A673 (cell line): ENCODE measurements at regions not wholly inside any gene's neighbourhood (a gene's known extent, or its start where the extent isn't known, plus 50 kb on each side); places are given as distances from the start of the nearest gene placed in this dataset.

Source experiments
- BruUV-seq: library from RNA; stranded (reverse); fragments of 400-500 nt; replicated peaks from 2 replicates; lab custom pipeline; 2021; lab: Mats Ljungman, UMichigan
- CTCF ChIA-PET: fragments of 300-600 bp; sonication (Branson Sonifier 250); formaldehyde crosslinking; loops from one replicate; lab custom pipeline; 2022; ENCODE audit warnings: antibody characterized with exemption; lab: Charles Lee
- POLR2A ChIA-PET: fragments of 300-600 bp; sonication (Branson Sonifier 250); formaldehyde crosslinking; loops from one replicate; lab custom pipeline; 2022; ENCODE audit warnings: antibody characterized with exemption; ENCODE audit not compliant: low non-redundant PET; lab: Charles Lee
- DNase-seq: peaks from one replicate; pipeline ENCODE4 v3.0.0-alpha.2; 2015; ENCODE audit warnings: low spot score
- H3K27ac ChIP-seq: fragments of 200-600 bp; sonication (generic); 2 replicates; pipeline ENCODE4 v1.5.1; 2016; ENCODE audit warnings: mixed run types, low read depth, mild to moderate bottlenecking, mixed read lengths, antibody characterized with exemption, low read length; ENCODE audit not compliant: poor library complexity, severe bottlenecking
- H3K27me3 ChIP-seq: fragments of 200-600 bp; sonication (generic); replicated peaks from 2 replicates; pipeline ENCODE4 v1.6.1; 2017; ENCODE audit warnings: mixed run types, low read depth, mild to moderate bottlenecking, mixed read lengths, antibody characterized with exemption, low read length; ENCODE audit not compliant: insufficient read depth, poor library complexity
- H3K36me3 ChIP-seq: fragments of 200-600 bp; sonication (generic); 2 replicates; pipeline ENCODE4 v1.6.1; 2016; ENCODE audit warnings: mixed run types, mild to moderate bottlenecking, mixed read lengths, antibody characterized with exemption, low read length; ENCODE audit not compliant: insufficient read depth, poor library complexity, severe bottlenecking
- H3K4me1 ChIP-seq: fragments of 200-600 bp; sonication (generic); 2 replicates; pipeline ENCODE4 v1.6.1; 2017; ENCODE audit warnings: mixed run types, mild to moderate bottlenecking, mixed read lengths, antibody characterized with exemption, low read length; ENCODE audit not compliant: insufficient read depth, poor library complexity, severe bottlenecking
- H3K4me3 ChIP-seq: fragments of 200-600 bp; sonication (generic); 2 replicates; pipeline ENCODE4 v1.5.1; 2016; ENCODE audit warnings: low read depth, mixed run types, mild to moderate bottlenecking, mixed read lengths, low read length; ENCODE audit not compliant: poor library complexity, severe bottlenecking
- H3K9me3 ChIP-seq: fragments of 200-600 bp; sonication (generic); 2 replicates; pipeline ENCODE4 v1.6.1; 2016; ENCODE audit warnings: mixed run types, low read depth, mild to moderate bottlenecking, mixed read lengths, antibody characterized with exemption, low read length; ENCODE audit not compliant: poor library complexity, severe bottlenecking
- EZH2 ChIP-seq: fragments of 200-600 bp; sonication (generic); IDR thresholded peaks from 2 replicates; pipeline ENCODE4 v1.6.1; 2017; ENCODE audit warnings: borderline replicate concordance, low read depth, mild to moderate bottlenecking, mixed read lengths, antibody characterized with exemption, low read length; ENCODE audit not compliant: poor library complexity, severe bottlenecking
- intact Hi-C: fragments of 100-400 bp; cut with micrococcal nuclease; formaldehyde crosslinking; loops from one replicate; pipeline ENCODE4 v1.10.0; 2022; ENCODE audit not compliant: unreplicated experiment
- TF ChIP-seq, protein P1 (sequence below): fragments of 300-800, 200-600 bp; sonication (generic); conservative IDR thresholded peaks from 2 replicates; pipeline ENCODE4 v1.5.1; 2017; ENCODE audit warnings: low read depth, mild to moderate bottlenecking, antibody characterized with exemption, low read length, moderate library complexity, mixed read lengths

DNA sequence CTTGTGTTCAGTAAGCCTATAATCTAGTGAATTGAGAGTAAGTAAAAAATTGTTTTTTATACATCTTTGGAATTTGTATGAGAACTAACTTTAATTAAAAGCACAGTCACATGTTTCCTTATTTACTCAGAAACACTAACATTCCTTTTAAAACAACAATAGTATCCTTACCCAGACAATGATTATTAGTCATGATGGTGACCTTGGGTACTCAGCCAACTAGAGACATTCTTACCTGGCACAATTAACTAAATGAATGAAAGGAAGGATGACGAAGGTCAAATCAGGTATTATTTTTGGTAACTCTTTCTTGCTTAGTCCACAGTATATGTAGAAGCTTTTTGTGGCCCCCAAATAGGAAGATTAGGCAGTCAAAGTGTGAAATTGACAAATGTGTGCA lies 901.0 kb downstream of the FAT4 start:
- H3K9me3 ChIP-seq = no peaks in the 10 kb centered on the region
- no peaks in the 10 kb centered on the region for H3K36me3 ChIP-seq
- intact Hi-C loops = no loop called here
- H3K4me1 ChIP-seq = no peaks in the 10 kb centered on the region
- DNase-seq = no peak
- CTCF ChIA-PET = no interaction called here
- POLR2A ChIA-PET = interaction anchor here (0.7 kb wide), 1 partner anchor 289 kb away, joined by 8 read pairs; no protein-coding TSS in a partner anchor
- H3K27me3 ChIP-seq = no peaks in the 10 kb centered on the region
- no peak overlapping the region for H3K27ac ChIP-seq
- no TSS peak for BruUV-seq
- no peak for TF ChIP-seq EZH2
- TF ChIP-seq, protein P1, sequence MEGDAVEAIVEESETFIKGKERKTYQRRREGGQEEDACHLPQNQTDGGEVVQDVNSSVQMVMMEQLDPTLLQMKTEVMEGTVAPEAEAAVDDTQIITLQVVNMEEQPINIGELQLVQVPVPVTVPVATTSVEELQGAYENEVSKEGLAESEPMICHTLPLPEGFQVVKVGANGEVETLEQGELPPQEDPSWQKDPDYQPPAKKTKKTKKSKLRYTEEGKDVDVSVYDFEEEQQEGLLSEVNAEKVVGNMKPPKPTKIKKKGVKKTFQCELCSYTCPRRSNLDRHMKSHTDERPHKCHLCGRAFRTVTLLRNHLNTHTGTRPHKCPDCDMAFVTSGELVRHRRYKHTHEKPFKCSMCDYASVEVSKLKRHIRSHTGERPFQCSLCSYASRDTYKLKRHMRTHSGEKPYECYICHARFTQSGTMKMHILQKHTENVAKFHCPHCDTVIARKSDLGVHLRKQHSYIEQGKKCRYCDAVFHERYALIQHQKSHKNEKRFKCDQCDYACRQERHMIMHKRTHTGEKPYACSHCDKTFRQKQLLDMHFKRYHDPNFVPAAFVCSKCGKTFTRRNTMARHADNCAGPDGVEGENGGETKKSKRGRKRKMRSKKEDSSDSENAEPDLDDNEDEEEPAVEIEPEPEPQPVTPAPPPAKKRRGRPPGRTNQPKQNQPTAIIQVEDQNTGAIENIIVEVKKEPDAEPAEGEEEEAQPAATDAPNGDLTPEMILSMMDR = no peak
- H3K4me3 ChIP-seq = no peak overlapping the region

DNA sequence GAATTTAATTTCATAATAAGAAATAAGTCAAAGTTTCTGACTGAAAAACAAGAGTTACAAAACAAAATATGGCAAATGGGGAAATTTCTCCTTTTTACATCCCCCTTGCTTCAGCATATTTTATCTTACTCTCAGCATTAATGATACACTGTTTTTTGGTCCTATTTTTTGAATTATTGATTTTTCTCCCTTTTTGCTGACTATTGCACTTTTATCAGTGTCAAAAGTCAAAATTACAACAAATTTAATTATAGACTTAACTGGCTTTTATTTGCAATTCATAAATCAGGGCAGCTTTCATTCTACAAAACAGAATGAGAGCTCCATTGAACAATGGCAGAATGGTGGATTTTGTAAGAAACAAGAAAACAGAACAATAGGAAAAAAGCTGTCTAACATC lies 901.9 kb downstream of the FAT4 start:
- intact Hi-C loops = no loop called here

DNA sequence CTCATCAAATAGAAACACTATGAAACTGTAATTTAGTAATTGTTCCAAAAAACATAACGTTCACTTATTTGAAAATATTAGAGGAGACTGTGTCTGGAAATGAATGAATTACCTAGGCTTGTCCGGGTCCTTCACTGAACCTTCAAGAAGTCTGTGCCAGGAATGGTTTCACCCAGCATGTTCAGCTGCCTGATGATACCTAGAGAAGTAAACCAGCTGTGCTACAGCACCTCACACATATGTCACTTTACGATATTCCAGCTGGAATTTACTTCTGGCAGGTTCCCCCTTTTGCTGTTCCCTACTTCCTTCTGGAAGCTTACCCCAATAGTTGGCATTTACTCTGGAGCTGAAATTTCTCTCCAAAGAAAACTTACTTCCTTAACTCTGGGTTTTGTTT lies 906.5 kb downstream of the FAT4 start:
- POLR2A ChIA-PET = no interaction called here
- intact Hi-C loops = no loop called here
- CTCF ChIA-PET = no interaction called here
- H3K27me3 ChIP-seq = no peaks in the 10 kb centered on the region
- no peaks in the 10 kb centered on the region for H3K9me3 ChIP-seq
- H3K27ac ChIP-seq = no peak overlapping the region
- TF ChIP-seq, protein P1 = no peak
- no peak for TF ChIP-seq EZH2
- H3K4me3 ChIP-seq = no peak overlapping the region
- no TSS peak for BruUV-seq
- no peak for DNase-seq
- no peaks in the 10 kb centered on the region for H3K4me1 ChIP-seq
- H3K36me3 ChIP-seq = no peaks in the 10 kb centered on the region

More for the DNA sequence above, 901.9 kb downstream of the FAT4 start:
- ChIA-PET POLR2A (no interaction called here), CTCF (no interaction called here)
- H3K27ac ChIP-seq = no peak overlapping the region
- H3K4me1 ChIP-seq = no peaks in the 10 kb centered on the region
- TF ChIP-seq, protein P1 = no peak
- TF ChIP-seq EZH2 = no peak
- H3K9me3 ChIP-seq = no peaks in the 10 kb centered on the region
- BruUV-seq = no TSS peak
- no peaks in the 10 kb centered on the region for H3K36me3 ChIP-seq
- DNase-seq = no peak
- no peak overlapping the region for H3K4me3 ChIP-seq
- no peaks in the 10 kb centered on the region for H3K27me3 ChIP-seq
